Sigmoid colon (tissue), 4 donors: ENCODE measurements at regions not wholly inside any gene's neighbourhood (a gene's known extent, or its start where the extent isn't known, plus 50 kb on each side); places are given as distances from the start of the nearest gene placed in this dataset.

Source experiments
- EP300 ChIP-seq, 4 donors: sonication (generic); formaldehyde crosslinking; IDR thresholded peaks; one replicate each; pipeline ENCODE4 v1.6.1; 2017; ENCODE audit warnings: antibody characterized with exemption in 4 of 4
- TF ChIP-seq, protein P1 (sequence below), 4 experiments: fragments of 450-650 bp in 3 of 4; fragments of 200-600 bp in 1 of 4; IDR thresholded peaks; one replicate each; pipeline ENCODE4 v1.5.1; 2016 to 2019; ENCODE audit warnings: antibody characterized with exemption in 4 of 4, mild to moderate bottlenecking in 3 of 4, moderate library complexity in 2 of 4

- TF ChIP-seq, protein P1, sequence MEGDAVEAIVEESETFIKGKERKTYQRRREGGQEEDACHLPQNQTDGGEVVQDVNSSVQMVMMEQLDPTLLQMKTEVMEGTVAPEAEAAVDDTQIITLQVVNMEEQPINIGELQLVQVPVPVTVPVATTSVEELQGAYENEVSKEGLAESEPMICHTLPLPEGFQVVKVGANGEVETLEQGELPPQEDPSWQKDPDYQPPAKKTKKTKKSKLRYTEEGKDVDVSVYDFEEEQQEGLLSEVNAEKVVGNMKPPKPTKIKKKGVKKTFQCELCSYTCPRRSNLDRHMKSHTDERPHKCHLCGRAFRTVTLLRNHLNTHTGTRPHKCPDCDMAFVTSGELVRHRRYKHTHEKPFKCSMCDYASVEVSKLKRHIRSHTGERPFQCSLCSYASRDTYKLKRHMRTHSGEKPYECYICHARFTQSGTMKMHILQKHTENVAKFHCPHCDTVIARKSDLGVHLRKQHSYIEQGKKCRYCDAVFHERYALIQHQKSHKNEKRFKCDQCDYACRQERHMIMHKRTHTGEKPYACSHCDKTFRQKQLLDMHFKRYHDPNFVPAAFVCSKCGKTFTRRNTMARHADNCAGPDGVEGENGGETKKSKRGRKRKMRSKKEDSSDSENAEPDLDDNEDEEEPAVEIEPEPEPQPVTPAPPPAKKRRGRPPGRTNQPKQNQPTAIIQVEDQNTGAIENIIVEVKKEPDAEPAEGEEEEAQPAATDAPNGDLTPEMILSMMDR (IDR thresholded peaks at IDR 0.05), result no peak
- TF ChIP-seq EP300 (IDR thresholded peaks at IDR 0.05), result no peak
These were observed 276.2 kb upstream of the EPHA4 start for GRCh38 chr2:221848286-221848685.
